Keratinocyte (primary cell): ENCODE measurements at regions not wholly inside any gene's neighbourhood (a gene's known extent, or its start where the extent isn't known, plus 50 kb on each side); places are given as distances from the start of the nearest gene placed in this dataset.

Source experiments
- DNase-seq: peaks from one replicate; pipeline ENCODE4 v3.0.0-alpha.2; 2011; ENCODE audit warnings: low read depth, missing footprints, low spot score
- FAIRE-seq: peaks from 2 replicates; lab custom pipeline; 2011; peaks lifted over from hg19 to GRCh38; lab: Jason Lieb, UNC
- H2AFZ ChIP-seq: 2 replicates; pipeline ENCODE4 v1.6.0; 2012; ENCODE audit warnings: low read length, control low read depth, inconsistent platforms; ENCODE audit not compliant: control insufficient read depth
- H3K27ac ChIP-seq: 2 replicates; pipeline ENCODE4 v1.5.1; 2011; ENCODE audit warnings: low read length; ENCODE audit not compliant: control insufficient read depth, insufficient read depth
- H3K27me3 ChIP-seq: 3 replicates; pipeline ENCODE4 v1.6.0; 2011; ENCODE audit warnings: low read length; ENCODE audit not compliant: control insufficient read depth, insufficient read depth; ENCODE audit errors: extremely low read depth
- H3K36me3 ChIP-seq, 2 experiments: 2 replicates in 1 of 2; 3 replicates in 1 of 2; pipeline ENCODE4 v1.5.1; 2011; ENCODE audit warnings: low read length in 2 of 2, mild to moderate bottlenecking in 1 of 2; ENCODE audit not compliant: control insufficient read depth in 2 of 2, insufficient read depth in 2 of 2; ENCODE audit errors: extremely low read depth in 1 of 2
- H3K4me1 ChIP-seq: 3 replicates; pipeline ENCODE4 v1.5.1; 2011; ENCODE audit warnings: low read length; ENCODE audit not compliant: control insufficient read depth, insufficient read depth; ENCODE audit errors: extremely low read depth
- H3K4me2 ChIP-seq: 3 replicates; pipeline ENCODE4 v1.6.0; 2011; ENCODE audit warnings: low read depth, low read length; ENCODE audit not compliant: control insufficient read depth, insufficient read depth; ENCODE audit errors: extremely low read depth
- H3K4me3 ChIP-seq, 3 experiments: fragments of 200-600 bp in 1 of 3; sonication (generic) in 1 of 3; 2 replicates in 2 of 3; 3 replicates in 1 of 3; pipeline ENCODE4 v1.5.1; 2011 to 2016; ENCODE audit warnings: low read length in 3 of 3, mild to moderate bottlenecking in 3 of 3, control low read depth in 2 of 3, inconsistent platforms in 1 of 3, low read depth in 1 of 3, mixed read lengths in 1 of 3, mixed run types in 1 of 3, moderate library complexity in 1 of 3; ENCODE audit not compliant: control insufficient read depth in 2 of 3, insufficient read depth in 2 of 3; ENCODE audit errors: extremely low read depth in 1 of 3
- H3K79me2 ChIP-seq: 2 replicates; pipeline ENCODE4 v1.6.0; 2012; ENCODE audit warnings: low read length; ENCODE audit not compliant: control insufficient read depth, insufficient read depth
- H3K9ac ChIP-seq: 3 replicates; pipeline ENCODE4 v1.6.0; 2011; ENCODE audit warnings: low read length; ENCODE audit not compliant: control insufficient read depth, insufficient read depth; ENCODE audit errors: extremely low read depth
- H3K9me1 ChIP-seq: 3 replicates; pipeline ENCODE4 v1.6.0; 2011; ENCODE audit warnings: low read length; ENCODE audit not compliant: control insufficient read depth, insufficient read depth; ENCODE audit errors: extremely low read depth
- H3K9me3 ChIP-seq: 2 replicates; pipeline ENCODE4 v1.5.1; 2012; ENCODE audit warnings: low read depth, low read length; ENCODE audit not compliant: control insufficient read depth
- H4K20me1 ChIP-seq: 3 replicates; pipeline ENCODE4 v1.6.0; 2011; ENCODE audit warnings: low read length; ENCODE audit not compliant: control insufficient read depth, insufficient read depth; ENCODE audit errors: extremely low read depth
- CTCF ChIP-seq, 3 experiments: IDR thresholded peaks in 1 of 3; conservative IDR thresholded peaks in 1 of 3; optimal IDR thresholded peaks in 1 of 3; 2 replicates in 2 of 3; 3 replicates in 1 of 3; pipeline versions ENCODE3 to v1.5.1; 2011; ENCODE audit warnings: low read length in 3 of 3, mild to moderate bottlenecking in 3 of 3, moderate library complexity in 2 of 3, control low read depth in 1 of 3, inconsistent platforms in 1 of 3; ENCODE audit not compliant: insufficient read depth in 2 of 3; ENCODE audit errors: extremely low read depth in 1 of 3
- EZH2 ChIP-seq: IDR thresholded peaks from one replicate; pipeline ENCODE4 v1.6.1; 2012; ENCODE audit warnings: inconsistent platforms, mild to moderate bottlenecking, low read length, moderate library complexity
- dilution Hi-C: fragments of 300-500 bp; cut with MboI; formaldehyde crosslinking; loops from one replicate; pipeline ENCODE4 v1.7.0; 2020; ENCODE audit warnings: low sequenced_read_pairs; ENCODE audit not compliant: extremely low pct_ligation_motif_present

GRCh38 chr7:113204415-113204814 lies 86.1 kb upstream of the SMIM30 start:
- Histone ChIP-seq H3K9me1 (no peaks in the 10 kb centered on the region), H3K79me2 (no peaks in the 10 kb centered on the region), H3K4me2 (no peak overlapping the region), H3K27ac (no peak overlapping the region), H4K20me1 (no peaks in the 10 kb centered on the region), H3K4me1 (no peaks in the 10 kb centered on the region), H3K9me3 (no peaks in the 10 kb centered on the region), H3K27me3 (no peaks in the 10 kb centered on the region), H3K4me3 (no peak overlapping the region), H2AFZ (no peak overlapping the region), H3K9ac (no peak overlapping the region), H3K36me3 (no peaks in the 10 kb centered on the region)
- FAIRE-seq (no peak), DNase-seq (no peak)
- TF ChIP-seq CTCF (optimal IDR thresholded peaks at IDR 0.05 in 1 of 3, IDR thresholded peaks at IDR 0.05 in 1 of 3, conservative IDR thresholded peaks at IDR 0.05 in 1 of 3; ENCODE audit: extremely low read depth in 1 of 3, insufficient read depth in 2 of 3, low read length in 3 of 3) (no peak), EZH2 (no peak)
- dilution Hi-C loops = no loop called here

- no peaks in the 10 kb centered on the region for H3K79me2 ChIP-seq
- no peaks in the 10 kb centered on the region for H4K20me1 ChIP-seq
- H3K9me3 ChIP-seq = no peaks in the 10 kb centered on the region
- no peaks in the 10 kb centered on the region for H3K9me1 ChIP-seq
- no peak overlapping the region for H3K9ac ChIP-seq
- no peak overlapping the region for H3K4me3 ChIP-seq
- H2AFZ ChIP-seq = no peak overlapping the region
- H3K4me1 ChIP-seq = peaks cover 2% of the 10 kb centered on the region
- dilution Hi-C loops = no loop called here
- DNase-seq (no peak), FAIRE-seq (no peak)
- H3K27me3 ChIP-seq = no peaks in the 10 kb centered on the region
- no peak overlapping the region for H3K27ac ChIP-seq
- TF ChIP-seq CTCF (optimal IDR thresholded peaks at IDR 0.05 in 1 of 3, IDR thresholded peaks at IDR 0.05 in 1 of 3, conservative IDR thresholded peaks at IDR 0.05 in 1 of 3; ENCODE audit: extremely low read depth in 1 of 3, insufficient read depth in 2 of 3, low read length in 3 of 3) = no peak
- no peak for TF ChIP-seq EZH2
- no peak overlapping the region for H3K4me2 ChIP-seq
- H3K36me3 ChIP-seq = no peaks in the 10 kb centered on the region
Observed at GRCh38 chr7:113202284-113202683, 83.9 kb upstream of the SMIM30 start.
